ENCODE measurements at regions not wholly inside any gene's neighbourhood (a gene's known extent, or its start where the extent isn't known, plus 50 kb on each side); places are given as distances from the start of the nearest gene placed in this dataset.
"Not testable (repeated sequence)": the region's sequence is repeated elsewhere in the genome, so short reads cannot be mapped to it uniquely, and the experiment has no call there.

GRCh38 chrX:62931625-62932024 is 419.5 kb downstream of the SPIN4 start:
- H3K4me3 Mint-ChIP-seq: no peak overlapping the region
- H3K27ac ChIP-seq (ENCODE audit: low read depth, low read length): no peak overlapping the region
- peaks cover 27% of the 10 kb centered on the region for H3K9me3 ChIP-seq (ENCODE audit: control insufficient read depth, low read length)
- no peaks in the 10 kb centered on the region for H3K27me3 ChIP-seq (ENCODE audit: control insufficient read depth, insufficient read depth, low read length, poor library complexity, severe bottlenecking)
- H3K27me3 Mint-ChIP-seq (ENCODE audit: insufficient read depth): no peaks in the 10 kb centered on the region
- no peak overlapping the region for H3K4me3 ChIP-seq (ENCODE audit: low read length)
- no peak for DNase-seq
- H3K9me3 Mint-ChIP-seq: peaks cover 81% of the 10 kb centered on the region
- no peak overlapping the region for H3K27ac Mint-ChIP-seq
- H3K36me3 Mint-ChIP-seq (ENCODE audit: low read depth): no peaks in the 10 kb centered on the region
- no peaks in the 10 kb centered on the region for H3K4me1 Mint-ChIP-seq
- no peak for TF ChIP-seq CTCF (conservative IDR thresholded peaks at IDR 0.05)
- H3K36me3 ChIP-seq (ENCODE audit: control insufficient read depth, insufficient read depth, low read length): no peaks in the 10 kb centered on the region
- H3K4me1 ChIP-seq (ENCODE audit: control insufficient read depth, insufficient read depth, low read length): no peaks in the 10 kb centered on the region
- no peak overlapping the region for H3K9ac ChIP-seq (ENCODE audit: extremely low read depth, low read length, poor library complexity, severe bottlenecking)

- H3K4me1 Mint-ChIP-seq: no peaks in the 10 kb centered on the region
- peaks cover 70% of the 10 kb centered on the region for H3K9me3 Mint-ChIP-seq
- no peaks in the 10 kb centered on the region for H3K36me3 Mint-ChIP-seq (ENCODE audit: low read depth)
- Histone ChIP-seq H3K9ac (ENCODE audit: extremely low read depth, low read length, poor library complexity, severe bottlenecking) (no peak overlapping the region), H3K27me3 (ENCODE audit: control insufficient read depth, insufficient read depth, low read length, poor library complexity, severe bottlenecking) (no peaks in the 10 kb centered on the region), H3K9me3 (ENCODE audit: control insufficient read depth, low read length) (peaks cover 18% of the 10 kb centered on the region), H3K4me1 (ENCODE audit: control insufficient read depth, insufficient read depth, low read length) (no peaks in the 10 kb centered on the region), H3K36me3 (ENCODE audit: control insufficient read depth, insufficient read depth, low read length) (no peaks in the 10 kb centered on the region), H3K27ac (ENCODE audit: low read depth, low read length) (no peak overlapping the region), H3K4me3 (ENCODE audit: low read length) (no peak overlapping the region)
- 68% methylated on average over 2 of the region's 2 CpGs; no CpG with 5 or more reads in 1 of the 2 experiments for WGBS, 2 experiments (ENCODE audit: insufficient coverage in 1 of 2, insufficient read length in 1 of 2)
- TF ChIP-seq CTCF (conservative IDR thresholded peaks at IDR 0.05): no peak
- H3K4me3 Mint-ChIP-seq: no peak overlapping the region
- no peaks in the 10 kb centered on the region for H3K27me3 Mint-ChIP-seq (ENCODE audit: insufficient read depth)
- no peak overlapping the region for H3K27ac Mint-ChIP-seq
- DNase-seq: no peak
Measured at GRCh38 chrX:62928906-62929305, 422.2 kb downstream of the SPIN4 start.

GRCh38 chrX:62923093-62923492 is 428.0 kb downstream of the SPIN4 start:
- H3K27me3 Mint-ChIP-seq (ENCODE audit: insufficient read depth): no peaks in the 10 kb centered on the region
- TF ChIP-seq CTCF (conservative IDR thresholded peaks at IDR 0.05): no peak
- Histone ChIP-seq H3K9me3 (ENCODE audit: control insufficient read depth, low read length) (peaks cover 15% of the 10 kb centered on the region), H3K4me1 (ENCODE audit: control insufficient read depth, insufficient read depth, low read length) (no peaks in the 10 kb centered on the region), H3K4me3 (ENCODE audit: low read length) (no peak overlapping the region), H3K9ac (ENCODE audit: extremely low read depth, low read length, poor library complexity, severe bottlenecking) (no peak overlapping the region), H3K27me3 (ENCODE audit: control insufficient read depth, insufficient read depth, low read length, poor library complexity, severe bottlenecking) (no peaks in the 10 kb centered on the region), H3K36me3 (ENCODE audit: control insufficient read depth, insufficient read depth, low read length) (no peaks in the 10 kb centered on the region), H3K27ac (ENCODE audit: low read depth, low read length) (no peak overlapping the region)
- no peak for DNase-seq
- H3K4me1 Mint-ChIP-seq: no peaks in the 10 kb centered on the region
- no peak overlapping the region for H3K27ac Mint-ChIP-seq
- H3K4me3 Mint-ChIP-seq: no peak overlapping the region
- H3K9me3 Mint-ChIP-seq: peaks cover 75% of the 10 kb centered on the region
- WGBS, 2 experiments (ENCODE audit: insufficient coverage in 1 of 2, insufficient read length in 1 of 2): 89% methylated on average over 6 of the region's 6 CpGs; no CpG with 5 or more reads in 1 of the 2 experiments
- no peaks in the 10 kb centered on the region for H3K36me3 Mint-ChIP-seq (ENCODE audit: low read depth)

GRCh38 chrX:62906200-62906599 is 444.9 kb downstream of the SPIN4 start:
- H3K27ac Mint-ChIP-seq; H3K4me1 Mint-ChIP-seq; H3K27ac ChIP-seq (ENCODE audit: low read depth, low read length); H3K27me3 ChIP-seq (ENCODE audit: control insufficient read depth, insufficient read depth, low read length, poor library complexity, severe bottlenecking); H3K27me3 Mint-ChIP-seq (ENCODE audit: insufficient read depth); H3K36me3 Mint-ChIP-seq (ENCODE audit: low read depth); H3K4me3 Mint-ChIP-seq; H3K4me3 ChIP-seq (ENCODE audit: low read length); DNase-seq; H3K36me3 ChIP-seq (ENCODE audit: control insufficient read depth, insufficient read depth, low read length); H3K9ac ChIP-seq (ENCODE audit: extremely low read depth, low read length, poor library complexity, severe bottlenecking); H3K9me3 ChIP-seq (ENCODE audit: control insufficient read depth, low read length); H3K4me1 ChIP-seq (ENCODE audit: control insufficient read depth, insufficient read depth, low read length): not testable (repeated sequence)
- H3K9me3 Mint-ChIP-seq: peaks cover 76% of the 10 kb centered on the region
- 62 to 79% methylated on average over 4 to 6 of the region's 6 CpGs for WGBS, 2 experiments (ENCODE audit: insufficient coverage in 1 of 2, insufficient read length in 1 of 2)

All from endodermal cell (in vitro differentiated cells).